HEK293 (cell line): ENCODE measurements at regions not wholly inside any gene's neighbourhood (a gene's known extent, or its start where the extent isn't known, plus 50 kb on each side); places are given as distances from the start of the nearest gene placed in this dataset.

Experiments used
- AEBP2 ChIP-seq: fragments of 450-650 bp; formaldehyde crosslinking; IDR thresholded peaks from 2 replicates; pipeline ENCODE4 v1.5.1; 2016; ENCODE audit warnings: missing biosample characterization, missing genetic modification characterization, borderline replicate concordance
- CTCF ChIP-seq: fragments of 450-650 bp; formaldehyde crosslinking; IDR thresholded peaks from 2 replicates; pipeline ENCODE4 v1.5.1; 2016; ENCODE audit warnings: missing biosample characterization, missing genetic modification characterization
- ZNF239 ChIP-seq: fragments of 450-650 bp; formaldehyde crosslinking; IDR thresholded peaks from 2 replicates; pipeline ENCODE4 v1.5.1; 2016; ENCODE audit warnings: missing biosample characterization, missing genetic modification characterization
- ZNF274 ChIP-seq, 2 experiments: fragments of 200-500 bp in 1 of 2; fragments of 450-650 bp in 1 of 2; sonication (Bioruptor generic) in 1 of 2; formaldehyde crosslinking in 1 of 2; IDR thresholded peaks; 2 replicates each; pipeline versions ENCODE4 v1.5.1 to v1.6.1; 2014 to 2016; ENCODE audit warnings: borderline replicate concordance in 1 of 2, inconsistent platforms in 1 of 2, low read length in 1 of 2, missing biosample characterization in 1 of 2, missing genetic modification characterization in 1 of 2

GRCh38 chr6:45772886-45773495 is 242.7 kb downstream of the CLIC5 start:
- no peak for TF ChIP-seq CTCF (tag by site-specific recombination)
- TF ChIP-seq AEBP2 (tag by site-specific recombination) = no peak
- no peak for TF ChIP-seq ZNF274 (IDR thresholded peaks at IDR 0.05; ENCODE audit: low read length)
- no peak for TF ChIP-seq ZNF274 (tag by site-specific recombination; IDR thresholded peaks at IDR 0.05; ENCODE audit: borderline replicate concordance)
- no peak for TF ChIP-seq ZNF239 (tag by site-specific recombination)
